Stimulated activated CD4-positive, alpha-beta T cell treated with anti-CD3 and anti-CD28 coated beads, Interleukin-15, amount 100 ng/mL, for 1 hour (primary cell): ENCODE measurements at regions not wholly inside any gene's neighbourhood (a gene's known extent, or its start where the extent isn't known, plus 50 kb on each side); places are given as distances from the start of the nearest gene placed in this dataset.

Experiments used
- DNase-seq, 2 donors: peaks; one replicate each; pipeline ENCODE4 v3.0.0-alpha.2; 2020; ENCODE audit warnings: low read depth in 1 of 2, low spot score in 1 of 2

- DNase-seq = no peak
Observed at GRCh38 chr12:116401565-116401964, 124.1 kb upstream of the MED13L start.

- DNase-seq = no peak
Observed at GRCh38 chr12:116402163-116402939, 124.9 kb upstream of the MED13L start.

GRCh38 chr12:116403546-116403945, 126.1 kb upstream of the MED13L start:
- DNase-seq = no peak

GRCh38 chr12:116404247-116404646, 126.8 kb upstream of the MED13L start:
- DNase-seq = no peak

- DNase-seq = no peak
Observed at GRCh38 chr12:116404913-116405611, 127.6 kb upstream of the MED13L start.

- DNase-seq = no peak
Observed at GRCh38 chr12:116406529-116406928, 129.0 kb upstream of the MED13L start.

GRCh38 chr12:116408489-116409250, 131.2 kb upstream of the MED13L start:
- no peak for DNase-seq

- no peak for DNase-seq
Observed at GRCh38 chr12:116411977-116412376, 134.5 kb upstream of the MED13L start.

- DNase-seq = no peak
Observed at GRCh38 chr12:116414891-116415290, 137.4 kb upstream of the MED13L start.

GRCh38 chr12:116415408-116416108, 138.1 kb upstream of the MED13L start:
- no peak for DNase-seq

- DNase-seq = no peak
Observed at GRCh38 chr12:116416166-116416565, 138.7 kb upstream of the MED13L start.

- no peak for DNase-seq
Observed at GRCh38 chr12:116418551-116418950, 140.6 kb upstream of the MAP1LC3B2 start.

GRCh38 chr12:116420227-116420880, 138.8 kb upstream of the MAP1LC3B2 start:
- no peak for DNase-seq

- no peak for DNase-seq
Observed at GRCh38 chr12:116421785-116422538, 137.2 kb upstream of the MAP1LC3B2 start.

GRCh38 chr12:116423094-116423493, 136.1 kb upstream of the MAP1LC3B2 start:
- DNase-seq = no peak

- DNase-seq = no peak
Observed at GRCh38 chr12:116425256-116426193, 133.7 kb upstream of the MAP1LC3B2 start.

GRCh38 chr12:116426391-116427136, 132.6 kb upstream of the MAP1LC3B2 start:
- no peak for DNase-seq
